ENCODE measurements at regions not wholly inside any gene's neighbourhood (a gene's known extent, or its start where the extent isn't known, plus 50 kb on each side); places are given as distances from the start of the nearest gene placed in this dataset.
A peak's percentile ranks its signal among the peaks of the same experiment; 100 is the strongest.

DNA sequence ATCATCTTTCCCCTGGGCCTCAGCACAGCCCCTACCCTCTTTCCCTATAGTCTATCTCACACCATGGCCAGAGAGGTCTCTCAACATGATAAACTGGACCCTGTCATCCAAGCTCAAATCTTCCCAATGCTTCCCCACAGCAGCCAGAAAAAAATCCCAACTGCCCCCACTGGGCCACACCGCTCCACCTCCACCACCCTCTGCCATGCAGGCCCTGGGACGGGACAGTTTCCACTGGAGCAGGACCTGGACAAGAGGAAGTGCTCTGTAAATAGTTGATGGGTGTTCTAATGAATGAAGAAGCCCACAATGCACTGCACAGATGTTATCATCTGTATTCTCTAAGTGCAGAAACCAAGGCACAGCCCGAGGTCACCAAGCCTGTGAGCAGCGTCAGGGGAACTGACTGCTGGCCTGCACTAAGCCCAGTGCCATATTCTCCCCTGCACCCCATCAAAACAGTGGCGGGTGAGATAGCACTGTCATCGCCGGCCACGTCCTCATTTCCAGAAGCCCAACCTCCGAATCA is 161.1 kb downstream of the NUP210 start:
- Histone ChIP-seq H3K27ac (peak overlapping the region in 1 of 12 donors; percentile 35), H3K27me3 (peaks cover 0 to 6% (median 0%) of the 10 kb centered on the region in 9 donors), H3K4me3 (no peak overlapping the region), H3K36me3 (no peaks in the 10 kb centered on the region), H3K9me3 (no peaks in the 10 kb centered on the region), H3K4me1 (peaks cover 0 to 40% (median 8%) of the 10 kb centered on the region in 12 donors)
- no peak for ATAC-seq
- no peak for TF ChIP-seq POLR2A (IDR thresholded peaks at IDR 0.05)
- TF ChIP-seq, protein P1, sequence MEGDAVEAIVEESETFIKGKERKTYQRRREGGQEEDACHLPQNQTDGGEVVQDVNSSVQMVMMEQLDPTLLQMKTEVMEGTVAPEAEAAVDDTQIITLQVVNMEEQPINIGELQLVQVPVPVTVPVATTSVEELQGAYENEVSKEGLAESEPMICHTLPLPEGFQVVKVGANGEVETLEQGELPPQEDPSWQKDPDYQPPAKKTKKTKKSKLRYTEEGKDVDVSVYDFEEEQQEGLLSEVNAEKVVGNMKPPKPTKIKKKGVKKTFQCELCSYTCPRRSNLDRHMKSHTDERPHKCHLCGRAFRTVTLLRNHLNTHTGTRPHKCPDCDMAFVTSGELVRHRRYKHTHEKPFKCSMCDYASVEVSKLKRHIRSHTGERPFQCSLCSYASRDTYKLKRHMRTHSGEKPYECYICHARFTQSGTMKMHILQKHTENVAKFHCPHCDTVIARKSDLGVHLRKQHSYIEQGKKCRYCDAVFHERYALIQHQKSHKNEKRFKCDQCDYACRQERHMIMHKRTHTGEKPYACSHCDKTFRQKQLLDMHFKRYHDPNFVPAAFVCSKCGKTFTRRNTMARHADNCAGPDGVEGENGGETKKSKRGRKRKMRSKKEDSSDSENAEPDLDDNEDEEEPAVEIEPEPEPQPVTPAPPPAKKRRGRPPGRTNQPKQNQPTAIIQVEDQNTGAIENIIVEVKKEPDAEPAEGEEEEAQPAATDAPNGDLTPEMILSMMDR (IDR thresholded peaks at IDR 0.05): no peak
- intact Hi-C loops (cut with DNase I): no loop called here
- no peak for DNase-seq
- WGBS, 4 donors: 54 to 68% (median 62%) methylated on average over 9 of the region's 9 CpGs

DNA sequence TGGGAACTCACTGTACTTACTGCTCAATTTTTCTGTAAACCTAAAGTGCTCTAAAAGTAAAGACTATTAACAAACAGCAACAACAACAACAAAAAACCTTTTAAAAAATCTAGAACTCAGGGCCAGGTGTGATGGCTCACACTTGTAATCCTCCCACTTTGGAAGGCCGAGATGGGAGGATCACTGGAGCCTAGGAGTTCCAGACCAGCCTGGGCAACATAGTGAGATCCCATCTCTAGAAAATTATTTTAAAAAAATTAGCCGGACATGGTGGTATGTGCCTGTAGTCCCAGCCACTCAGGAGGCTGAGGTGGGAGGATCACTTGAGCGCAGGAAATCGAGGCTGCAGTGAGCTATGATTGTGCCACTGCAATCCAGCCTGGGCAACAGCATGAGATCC is 161.8 kb downstream of the NUP210 start:
- TF ChIP-seq, protein P1 (IDR thresholded peaks at IDR 0.05): no peak
- no peak for TF ChIP-seq POLR2A (IDR thresholded peaks at IDR 0.05)
- peaks cover 0 to 6% (median 0%) of the 10 kb centered on the region in 9 donors for H3K27me3 ChIP-seq
- H3K4me1 ChIP-seq: peaks cover 0 to 33% (median 6%) of the 10 kb centered on the region in 12 donors
- no peak overlapping the region for H3K4me3 ChIP-seq
- no peaks in the 10 kb centered on the region for H3K36me3 ChIP-seq
- no peaks in the 10 kb centered on the region for H3K9me3 ChIP-seq
- intact Hi-C loops (cut with DNase I): no loop called here
- ATAC-seq (no peak), DNase-seq (no peak)
- 89 to 92% (median 91%) methylated on average over 4 of the region's 4 CpGs for whole genome bisulfite sequencing, 4 donors
- H3K27ac ChIP-seq: no peak overlapping the region

DNA sequence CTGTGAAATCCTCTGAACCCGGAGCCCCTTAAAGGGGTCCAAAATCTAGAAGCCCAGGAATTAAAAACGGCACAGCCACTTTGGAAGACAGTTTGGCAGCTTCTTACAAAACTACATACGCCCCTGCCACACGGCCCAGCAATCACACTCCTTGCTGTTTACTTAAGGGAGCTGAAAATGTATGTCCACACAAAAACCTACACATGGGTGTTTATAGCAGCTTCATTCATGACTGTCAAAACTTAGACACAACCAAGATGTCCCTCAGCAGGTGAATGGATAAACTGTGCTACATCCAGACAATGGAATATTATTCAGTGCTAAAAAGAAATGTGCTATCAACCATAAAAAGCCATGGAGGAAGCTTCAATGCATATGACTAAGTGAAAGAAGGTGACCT is 162.5 kb downstream of the NUP210 start:
- Histone ChIP-seq H3K27ac (no peak overlapping the region), H3K9me3 (no peaks in the 10 kb centered on the region), H3K4me3 (no peak overlapping the region), H3K36me3 (no peaks in the 10 kb centered on the region), H3K4me1 (peaks cover 0 to 30% (median 6%) of the 10 kb centered on the region in 12 donors), H3K27me3 (peaks cover 0 to 6% (median 0%) of the 10 kb centered on the region in 9 donors)
- ATAC-seq: no peak
- 77 to 82% (median 79%) methylated on average over 4 of the region's 4 CpGs for WGBS, 4 donors
- TF ChIP-seq, protein P1 (IDR thresholded peaks at IDR 0.05): no peak
- TF ChIP-seq POLR2A (IDR thresholded peaks at IDR 0.05): no peak
- DNase-seq: no peak
- intact Hi-C loops (cut with DNase I): no loop called here

DNA sequence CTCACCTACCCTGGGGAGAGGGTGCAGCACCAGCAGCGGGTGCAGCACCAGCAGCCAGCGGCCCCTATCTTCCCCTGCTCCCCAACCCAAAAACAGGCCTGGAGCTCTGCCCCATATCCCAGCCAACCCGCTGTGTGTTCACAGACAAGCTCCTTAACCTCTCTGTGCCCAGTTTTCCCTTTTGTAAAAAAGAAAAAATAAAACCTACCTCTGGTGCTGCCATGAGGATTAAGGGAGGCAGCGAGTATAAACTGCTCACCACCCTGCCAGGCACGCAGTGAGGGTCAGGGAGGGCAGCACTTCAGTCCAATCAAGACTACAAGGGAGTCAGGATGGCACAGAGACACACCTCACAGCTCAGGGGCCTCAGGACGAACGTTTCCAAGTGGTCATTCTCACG is 163.3 kb downstream of the NUP210 start:
- H3K27me3 ChIP-seq: peaks cover 0 to 6% (median 0%) of the 10 kb centered on the region in 9 donors
- DNase-seq (no peak), ATAC-seq (no peak)
- no peaks in the 10 kb centered on the region for H3K36me3 ChIP-seq
- no peak overlapping the region for H3K27ac ChIP-seq
- no peak overlapping the region for H3K4me3 ChIP-seq
- peaks cover 0 to 24% (median 5%) of the 10 kb centered on the region in 12 donors for H3K4me1 ChIP-seq
- TF ChIP-seq, protein P1 (IDR thresholded peaks at IDR 0.05): no peak
- no peak for TF ChIP-seq POLR2A (IDR thresholded peaks at IDR 0.05)
- WGBS, 4 donors: 79 to 86% (median 83%) methylated on average over 8 of the region's 8 CpGs
- H3K9me3 ChIP-seq: no peaks in the 10 kb centered on the region
- intact Hi-C loops (cut with DNase I): no loop called here
